Kidney (tissue), 13 donors: ENCODE measurements at regions not wholly inside any gene's neighbourhood (a gene's known extent, or its start where the extent isn't known, plus 50 kb on each side); places are given as distances from the start of the nearest gene placed in this dataset.
"Not testable (repeated sequence)": the region's sequence is repeated elsewhere in the genome, so short reads cannot be mapped to it uniquely, and the experiment has no call there.

Experiments
- DNase-seq, 5 donors: peaks; one replicate each; pipeline ENCODE4 v3.0.0-alpha.2; 2013 to 2020
- FAIRE-seq: peaks from 2 replicates; lab custom pipeline; 2012; peaks lifted over from hg19 to GRCh38; lab: Jason Lieb, UNC
- H3K27ac ChIP-seq, 2 donors: one replicate each; pipeline ENCODE4 v1.7.0; 2013; ENCODE audit warnings: low read depth in 2 of 2, low read length in 2 of 2, inconsistent platforms in 1 of 2
- H3K27me3 ChIP-seq: one replicate; pipeline ENCODE4 v1.7.1; 2013; ENCODE audit warnings: low read length, inconsistent platforms; ENCODE audit not compliant: control insufficient read depth, insufficient read depth
- H3K36me3 ChIP-seq, 3 donors: one replicate each; pipeline versions ENCODE4 v1.7.0 to v1.7.1; 2013; ENCODE audit warnings: low read length in 3 of 3, control low read depth in 1 of 3, inconsistent platforms in 1 of 3; ENCODE audit not compliant: insufficient read depth in 3 of 3, control insufficient read depth in 2 of 3
- H3K4me1 ChIP-seq, 3 donors: one replicate each; pipeline versions ENCODE4 v1.7.0 to v1.7.1; 2013; ENCODE audit warnings: low read length in 3 of 3, inconsistent platforms in 1 of 3, low read depth in 1 of 3; ENCODE audit not compliant: control insufficient read depth in 2 of 3, insufficient read depth in 2 of 3
- H3K4me3 ChIP-seq, 3 donors: one replicate each; pipeline versions ENCODE4 v1.7.0 to v1.8.1; 2013; ENCODE audit warnings: low read length in 3 of 3, control low read depth in 1 of 3, inconsistent platforms in 1 of 3
- H3K9ac ChIP-seq, 3 donors: one replicate each; pipeline versions ENCODE4 v1.7.0 to v1.7.1; 2013; ENCODE audit warnings: low read length in 3 of 3, control low read depth in 1 of 3, inconsistent platforms in 1 of 3
- H3K9me3 ChIP-seq, 3 donors: one replicate each; pipeline versions ENCODE4 v1.7.0 to v1.7.1; 2013; ENCODE audit warnings: low read length in 3 of 3, control low read depth in 1 of 3, inconsistent platforms in 1 of 3; ENCODE audit not compliant: control insufficient read depth in 2 of 3, insufficient read depth in 1 of 3
- intact Hi-C: fragments of 100-400 bp; cut with DNase I; formaldehyde crosslinking; loops from one replicate; pipeline ENCODE4 v1.11.1; 2022
- TF ChIP-seq, protein P1 (sequence below): IDR thresholded peaks from 3 replicates; pipeline ENCODE4 v1.5.1; 2012; ENCODE audit warnings: mild to moderate bottlenecking, moderate library complexity, borderline replicate concordance; ENCODE audit not compliant: insufficient read depth; ENCODE audit errors: extremely low read depth
- donor health status: control.
- donor health status: control.
- donor health status: control.
- donor health status: control.
- donor health status: control.
- donor health status: DM: yes; HTN: yes; CAD: no.
- donor health status: Normal renal cell carcinoma (clear cell type).

- Histone ChIP-seq H3K4me3 (no peak overlapping the region), H3K9me3 (no peaks in the 10 kb centered on the region), H3K36me3 (no peaks in the 10 kb centered on the region), H3K27ac (no peak overlapping the region), H3K4me1 (no peaks in the 10 kb centered on the region), H3K27me3 (no peaks in the 10 kb centered on the region), H3K9ac (no peak overlapping the region)
- intact Hi-C loops, result no loop called here
- DNase-seq (no peak), FAIRE-seq (no peak)
- TF ChIP-seq, protein P1, sequence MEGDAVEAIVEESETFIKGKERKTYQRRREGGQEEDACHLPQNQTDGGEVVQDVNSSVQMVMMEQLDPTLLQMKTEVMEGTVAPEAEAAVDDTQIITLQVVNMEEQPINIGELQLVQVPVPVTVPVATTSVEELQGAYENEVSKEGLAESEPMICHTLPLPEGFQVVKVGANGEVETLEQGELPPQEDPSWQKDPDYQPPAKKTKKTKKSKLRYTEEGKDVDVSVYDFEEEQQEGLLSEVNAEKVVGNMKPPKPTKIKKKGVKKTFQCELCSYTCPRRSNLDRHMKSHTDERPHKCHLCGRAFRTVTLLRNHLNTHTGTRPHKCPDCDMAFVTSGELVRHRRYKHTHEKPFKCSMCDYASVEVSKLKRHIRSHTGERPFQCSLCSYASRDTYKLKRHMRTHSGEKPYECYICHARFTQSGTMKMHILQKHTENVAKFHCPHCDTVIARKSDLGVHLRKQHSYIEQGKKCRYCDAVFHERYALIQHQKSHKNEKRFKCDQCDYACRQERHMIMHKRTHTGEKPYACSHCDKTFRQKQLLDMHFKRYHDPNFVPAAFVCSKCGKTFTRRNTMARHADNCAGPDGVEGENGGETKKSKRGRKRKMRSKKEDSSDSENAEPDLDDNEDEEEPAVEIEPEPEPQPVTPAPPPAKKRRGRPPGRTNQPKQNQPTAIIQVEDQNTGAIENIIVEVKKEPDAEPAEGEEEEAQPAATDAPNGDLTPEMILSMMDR, result no peak
Observed at GRCh38 chr6:81944661-81945060, 192.2 kb upstream of the TENT5A start.

- DNase-seq, FAIRE-seq, H3K27me3 ChIP-seq, H3K9ac ChIP-seq, H3K27ac ChIP-seq, H3K36me3 ChIP-seq, intact Hi-C loops, H3K9me3 ChIP-seq, H3K4me3 ChIP-seq, H3K4me1 ChIP-seq: not testable (repeated sequence)
Observed at GRCh38 chr6:81942842-81943241, 190.4 kb upstream of the TENT5A start.

DNA sequence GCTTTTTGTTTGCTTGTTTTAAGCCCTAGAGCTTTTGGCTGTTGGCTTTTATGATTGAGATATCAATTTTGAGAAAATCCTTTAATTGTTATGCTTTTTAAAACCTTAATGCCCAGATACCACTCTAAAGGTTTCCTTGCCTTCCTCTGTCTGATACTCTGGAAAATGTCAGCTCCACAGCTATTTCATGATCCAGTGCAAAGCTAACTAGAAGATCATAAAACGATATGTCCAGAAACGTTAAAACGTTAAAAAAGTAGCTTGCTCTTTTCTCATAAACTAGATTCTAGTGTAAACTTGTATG, 189.5 kb upstream of the TENT5A start:
- DNase-seq, result no peak
- Histone ChIP-seq H3K9me3 (no peaks in the 10 kb centered on the region), H3K4me3 (no peak overlapping the region), H3K27me3 (no peaks in the 10 kb centered on the region), H3K27ac (no peak overlapping the region), H3K36me3 (no peaks in the 10 kb centered on the region), H3K4me1 (no peaks in the 10 kb centered on the region), H3K9ac (no peak overlapping the region)
- TF ChIP-seq, protein P1, result no peak
- intact Hi-C loops, result no loop called here
- FAIRE-seq, result no peak

DNA sequence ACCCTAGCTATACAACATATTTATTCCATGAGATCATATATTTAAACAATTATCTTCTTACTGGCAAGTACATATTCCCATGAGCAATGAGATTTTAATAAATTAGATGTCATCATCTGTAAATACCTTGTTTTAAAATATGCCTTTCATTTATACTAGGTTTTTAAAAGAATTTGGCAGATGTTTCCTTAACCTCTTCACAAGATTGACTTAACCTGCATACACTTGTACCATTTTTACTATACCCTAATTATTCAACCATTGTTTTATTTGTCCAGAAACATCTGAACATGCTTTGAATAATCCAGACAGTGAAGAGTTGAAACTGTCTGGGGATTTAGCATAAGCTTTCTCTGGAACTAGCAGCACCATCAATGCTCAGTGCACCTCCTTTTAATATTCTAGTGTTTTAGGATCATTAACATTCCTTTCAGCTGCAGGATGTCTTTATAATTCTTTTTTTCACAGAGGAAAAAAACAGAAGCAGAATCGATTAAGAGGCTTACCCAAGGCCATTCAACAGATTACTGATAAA, 188.0 kb upstream of the TENT5A start:
- Histone ChIP-seq H3K27me3 (no peaks in the 10 kb centered on the region), H3K4me3 (no peak overlapping the region), H3K9ac (no peak overlapping the region), H3K4me1 (no peaks in the 10 kb centered on the region), H3K9me3 (no peaks in the 10 kb centered on the region), H3K27ac (no peak overlapping the region), H3K36me3 (no peaks in the 10 kb centered on the region)
- DNase-seq (no peak), FAIRE-seq (no peak)
- TF ChIP-seq, protein P1, result no peak
- intact Hi-C loops, result no loop called here
